HG03039 (cell line): ENCODE measurements at regions not wholly inside any gene's neighbourhood (a gene's known extent, or its start where the extent isn't known, plus 50 kb on each side); places are given as distances from the start of the nearest gene placed in this dataset.
"Not testable (repeated sequence)": the region's sequence is repeated elsewhere in the genome, so short reads cannot be mapped to it uniquely, and the experiment has no call there.

Experiments used
- ATAC-seq: cut with Tn5 transposase; IDR thresholded peaks from one replicate; pipeline ENCODE4 v1.9.1; 2021; ENCODE audit warnings: mild to moderate bottlenecking, moderate library complexity; ENCODE audit not compliant: unreplicated experiment

- ATAC-seq, result no peak
These were observed 63.2 kb upstream of the SNX19 start for GRCh38 chr11:130979386-130979972.

- no peak for ATAC-seq
These were observed 64.0 kb upstream of the SNX19 start for GRCh38 chr11:130980071-130980862.

GRCh38 chr11:130984241-130984640, 68.0 kb upstream of the SNX19 start:
- not testable (repeated sequence) for ATAC-seq

GRCh38 chr11:130992788-130993187, 76.5 kb upstream of the SNX19 start:
- ATAC-seq, result no peak

- no peak for ATAC-seq
These were observed 77.8 kb upstream of the SNX19 start for GRCh38 chr11:130994043-130994442.

- no peak for ATAC-seq
These were observed 79.0 kb upstream of the SNX19 start for GRCh38 chr11:130995266-130995665.

- ATAC-seq, result no peak
These were observed 81.0 kb upstream of the SNX19 start for GRCh38 chr11:130997278-130997677.

- ATAC-seq, result no peak
These were observed 82.8 kb upstream of the SNX19 start for GRCh38 chr11:130999086-130999485.

GRCh38 chr11:130999992-131000770, 83.9 kb upstream of the SNX19 start:
- ATAC-seq, result no peak

GRCh38 chr11:131002145-131002544, 85.9 kb upstream of the SNX19 start:
- no peak for ATAC-seq

GRCh38 chr11:131005829-131006228, 89.5 kb upstream of the SNX19 start:
- no peak for ATAC-seq

- ATAC-seq, result no peak
These were observed 108.7 kb upstream of the SNX19 start for GRCh38 chr11:131025020-131025419.

GRCh38 chr11:131025421-131026125, 109.3 kb upstream of the SNX19 start:
- peak; percentile 74 for ATAC-seq

GRCh38 chr11:131027491-131027890, 111.2 kb upstream of the SNX19 start:
- no peak for ATAC-seq

GRCh38 chr11:131033151-131033651, 116.9 kb upstream of the SNX19 start:
- ATAC-seq, result no peak

GRCh38 chr11:131036514-131036913, 120.2 kb upstream of the SNX19 start:
- no peak for ATAC-seq

- no peak for ATAC-seq
These were observed 121.6 kb upstream of the SNX19 start for GRCh38 chr11:131037873-131038272.

GRCh38 chr11:131038597-131038996, 122.3 kb upstream of the SNX19 start:
- ATAC-seq, result no peak

GRCh38 chr11:131041331-131042040, 125.2 kb upstream of the SNX19 start:
- ATAC-seq, result no peak

- ATAC-seq, result no peak
These were observed 125.7 kb upstream of the SNX19 start for GRCh38 chr11:131042041-131042390.
